ENCODE measurements at regions not wholly inside any gene's neighbourhood (a gene's known extent, or its start where the extent isn't known, plus 50 kb on each side); places are given as distances from the start of the nearest gene placed in this dataset.

- TF ChIP-seq POLR2AphosphoS5 (IDR thresholded peaks at IDR 0.05; ENCODE audit: borderline replicate concordance, low read depth, low read length) (no peak), EZH2 (IDR thresholded peaks at IDR 0.05) (no peak)
These were observed 307.6 kb upstream of the PCSK5 start for GRCh38 chr9:75582870-75583269.
